ENCODE measurements at regions not wholly inside any gene's neighbourhood (a gene's known extent, or its start where the extent isn't known, plus 50 kb on each side); places are given as distances from the start of the nearest gene placed in this dataset.

DNA sequence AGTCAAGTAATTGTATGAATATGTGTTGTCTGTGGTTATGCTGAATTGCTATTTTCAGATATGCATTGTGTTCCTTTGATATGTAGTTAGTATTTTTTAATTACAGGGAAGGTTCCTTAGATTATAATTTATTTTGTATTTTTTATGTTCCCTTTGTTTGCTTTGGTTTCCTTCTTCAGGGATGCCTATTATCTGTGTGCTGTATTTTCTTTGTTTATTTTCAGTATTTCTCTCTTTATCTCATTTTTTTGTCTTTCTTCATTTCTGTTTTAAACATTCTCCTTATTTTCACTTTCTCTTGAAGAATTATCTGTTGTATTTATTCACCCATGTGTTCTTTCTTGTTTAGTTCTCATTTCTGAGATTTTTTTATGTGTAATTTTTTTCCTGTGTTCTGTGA is 163.1 kb downstream of the EMP1 start:
- TF ChIP-seq POLR2AphosphoS5 (IDR thresholded peaks at IDR 0.05; ENCODE audit: low read depth, low read length) (no peak), ARID2 (CRISPR knock-in tag; IDR thresholded peaks at IDR 0.05; ENCODE audit: borderline replicate concordance) (no peak), ELF1 (CRISPR knock-in tag; IDR thresholded peaks at IDR 0.05) (no peak), FOXO1 (CRISPR knock-in tag; IDR thresholded peaks at IDR 0.05) (no peak)
- TF ChIP-seq, protein P1, sequence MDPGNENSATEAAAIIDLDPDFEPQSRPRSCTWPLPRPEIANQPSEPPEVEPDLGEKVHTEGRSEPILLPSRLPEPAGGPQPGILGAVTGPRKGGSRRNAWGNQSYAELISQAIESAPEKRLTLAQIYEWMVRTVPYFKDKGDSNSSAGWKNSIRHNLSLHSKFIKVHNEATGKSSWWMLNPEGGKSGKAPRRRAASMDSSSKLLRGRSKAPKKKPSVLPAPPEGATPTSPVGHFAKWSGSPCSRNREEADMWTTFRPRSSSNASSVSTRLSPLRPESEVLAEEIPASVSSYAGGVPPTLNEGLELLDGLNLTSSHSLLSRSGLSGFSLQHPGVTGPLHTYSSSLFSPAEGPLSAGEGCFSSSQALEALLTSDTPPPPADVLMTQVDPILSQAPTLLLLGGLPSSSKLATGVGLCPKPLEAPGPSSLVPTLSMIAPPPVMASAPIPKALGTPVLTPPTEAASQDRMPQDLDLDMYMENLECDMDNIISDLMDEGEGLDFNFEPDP (CRISPR knock-in tag; conservative IDR thresholded peaks at IDR 0.05), result no peak
- TF ChIP-seq, protein P2, sequence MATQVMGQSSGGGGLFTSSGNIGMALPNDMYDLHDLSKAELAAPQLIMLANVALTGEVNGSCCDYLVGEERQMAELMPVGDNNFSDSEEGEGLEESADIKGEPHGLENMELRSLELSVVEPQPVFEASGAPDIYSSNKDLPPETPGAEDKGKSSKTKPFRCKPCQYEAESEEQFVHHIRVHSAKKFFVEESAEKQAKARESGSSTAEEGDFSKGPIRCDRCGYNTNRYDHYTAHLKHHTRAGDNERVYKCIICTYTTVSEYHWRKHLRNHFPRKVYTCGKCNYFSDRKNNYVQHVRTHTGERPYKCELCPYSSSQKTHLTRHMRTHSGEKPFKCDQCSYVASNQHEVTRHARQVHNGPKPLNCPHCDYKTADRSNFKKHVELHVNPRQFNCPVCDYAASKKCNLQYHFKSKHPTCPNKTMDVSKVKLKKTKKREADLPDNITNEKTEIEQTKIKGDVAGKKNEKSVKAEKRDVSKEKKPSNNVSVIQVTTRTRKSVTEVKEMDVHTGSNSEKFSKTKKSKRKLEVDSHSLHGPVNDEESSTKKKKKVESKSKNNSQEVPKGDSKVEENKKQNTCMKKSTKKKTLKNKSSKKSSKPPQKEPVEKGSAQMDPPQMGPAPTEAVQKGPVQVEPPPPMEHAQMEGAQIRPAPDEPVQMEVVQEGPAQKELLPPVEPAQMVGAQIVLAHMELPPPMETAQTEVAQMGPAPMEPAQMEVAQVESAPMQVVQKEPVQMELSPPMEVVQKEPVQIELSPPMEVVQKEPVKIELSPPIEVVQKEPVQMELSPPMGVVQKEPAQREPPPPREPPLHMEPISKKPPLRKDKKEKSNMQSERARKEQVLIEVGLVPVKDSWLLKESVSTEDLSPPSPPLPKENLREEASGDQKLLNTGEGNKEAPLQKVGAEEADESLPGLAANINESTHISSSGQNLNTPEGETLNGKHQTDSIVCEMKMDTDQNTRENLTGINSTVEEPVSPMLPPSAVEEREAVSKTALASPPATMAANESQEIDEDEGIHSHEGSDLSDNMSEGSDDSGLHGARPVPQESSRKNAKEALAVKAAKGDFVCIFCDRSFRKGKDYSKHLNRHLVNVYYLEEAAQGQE (IDR thresholded peaks at IDR 0.05; ENCODE audit: borderline replicate concordance in 1 of 2, low read depth in 1 of 2, low read length in 2 of 2), result no peak
- TF ChIP-seq, protein P3, sequence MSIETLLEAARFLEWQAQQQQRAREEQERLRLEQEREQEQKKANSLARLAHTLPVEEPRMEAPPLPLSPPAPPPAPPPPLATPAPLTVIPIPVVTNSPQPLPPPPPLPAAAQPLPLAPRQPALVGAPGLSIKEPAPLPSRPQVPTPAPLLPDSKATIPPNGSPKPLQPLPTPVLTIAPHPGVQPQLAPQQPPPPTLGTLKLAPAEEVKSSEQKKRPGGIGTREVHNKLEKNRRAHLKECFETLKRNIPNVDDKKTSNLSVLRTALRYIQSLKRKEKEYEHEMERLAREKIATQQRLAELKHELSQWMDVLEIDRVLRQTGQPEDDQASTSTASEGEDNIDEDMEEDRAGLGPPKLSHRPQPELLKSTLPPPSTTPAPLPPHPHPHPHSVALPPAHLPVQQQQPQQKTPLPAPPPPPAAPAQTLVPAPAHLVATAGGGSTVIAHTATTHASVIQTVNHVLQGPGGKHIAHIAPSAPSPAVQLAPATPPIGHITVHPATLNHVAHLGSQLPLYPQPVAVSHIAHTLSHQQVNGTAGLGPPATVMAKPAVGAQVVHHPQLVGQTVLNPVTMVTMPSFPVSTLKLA (IDR thresholded peaks at IDR 0.05), result no peak
- TF ChIP-seq, protein P4, sequence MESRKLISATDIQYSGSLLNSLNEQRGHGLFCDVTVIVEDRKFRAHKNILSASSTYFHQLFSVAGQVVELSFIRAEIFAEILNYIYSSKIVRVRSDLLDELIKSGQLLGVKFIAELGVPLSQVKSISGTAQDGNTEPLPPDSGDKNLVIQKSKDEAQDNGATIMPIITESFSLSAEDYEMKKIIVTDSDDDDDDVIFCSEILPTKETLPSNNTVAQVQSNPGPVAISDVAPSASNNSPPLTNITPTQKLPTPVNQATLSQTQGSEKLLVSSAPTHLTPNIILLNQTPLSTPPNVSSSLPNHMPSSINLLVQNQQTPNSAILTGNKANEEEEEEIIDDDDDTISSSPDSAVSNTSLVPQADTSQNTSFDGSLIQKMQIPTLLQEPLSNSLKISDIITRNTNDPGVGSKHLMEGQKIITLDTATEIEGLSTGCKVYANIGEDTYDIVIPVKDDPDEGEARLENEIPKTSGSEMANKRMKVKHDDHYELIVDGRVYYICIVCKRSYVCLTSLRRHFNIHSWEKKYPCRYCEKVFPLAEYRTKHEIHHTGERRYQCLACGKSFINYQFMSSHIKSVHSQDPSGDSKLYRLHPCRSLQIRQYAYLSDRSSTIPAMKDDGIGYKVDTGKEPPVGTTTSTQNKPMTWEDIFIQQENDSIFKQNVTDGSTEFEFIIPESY (CRISPR knock-in tag; IDR thresholded peaks at IDR 0.05), result no peak
- TF ChIP-seq, protein P5, sequence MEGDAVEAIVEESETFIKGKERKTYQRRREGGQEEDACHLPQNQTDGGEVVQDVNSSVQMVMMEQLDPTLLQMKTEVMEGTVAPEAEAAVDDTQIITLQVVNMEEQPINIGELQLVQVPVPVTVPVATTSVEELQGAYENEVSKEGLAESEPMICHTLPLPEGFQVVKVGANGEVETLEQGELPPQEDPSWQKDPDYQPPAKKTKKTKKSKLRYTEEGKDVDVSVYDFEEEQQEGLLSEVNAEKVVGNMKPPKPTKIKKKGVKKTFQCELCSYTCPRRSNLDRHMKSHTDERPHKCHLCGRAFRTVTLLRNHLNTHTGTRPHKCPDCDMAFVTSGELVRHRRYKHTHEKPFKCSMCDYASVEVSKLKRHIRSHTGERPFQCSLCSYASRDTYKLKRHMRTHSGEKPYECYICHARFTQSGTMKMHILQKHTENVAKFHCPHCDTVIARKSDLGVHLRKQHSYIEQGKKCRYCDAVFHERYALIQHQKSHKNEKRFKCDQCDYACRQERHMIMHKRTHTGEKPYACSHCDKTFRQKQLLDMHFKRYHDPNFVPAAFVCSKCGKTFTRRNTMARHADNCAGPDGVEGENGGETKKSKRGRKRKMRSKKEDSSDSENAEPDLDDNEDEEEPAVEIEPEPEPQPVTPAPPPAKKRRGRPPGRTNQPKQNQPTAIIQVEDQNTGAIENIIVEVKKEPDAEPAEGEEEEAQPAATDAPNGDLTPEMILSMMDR (CRISPR knock-in tag; IDR thresholded peaks at IDR 0.05), result no peak

Measured in HepG2 (cell line).